Gastroesophageal sphincter (tissue), 4 donors: ENCODE measurements at regions not wholly inside any gene's neighbourhood (a gene's known extent, or its start where the extent isn't known, plus 50 kb on each side); places are given as distances from the start of the nearest gene placed in this dataset.

ENCODE experiments used
- ATAC-seq: fragments of 150-250 bp; one replicate; pipeline ENCODE4 v1.9.1; 2016; ENCODE audit warnings: mild to moderate bottlenecking, moderate library complexity
- H3K27ac ChIP-seq, 4 donors: fragments of 200-600 bp; sonication (generic) in 3 of 4; 1 replicate in 3 of 4; 2 replicates in 1 of 4; pipeline ENCODE4 v1.5.1; 2016 to 2019
- H3K27me3 ChIP-seq: fragments of 200-600 bp; sonication (generic); one replicate; pipeline ENCODE4 v1.5.1; 2019
- H3K36me3 ChIP-seq, 2 donors: fragments of 200-600 bp; sonication (generic); one replicate each; pipeline ENCODE4 v1.5.1; 2019; ENCODE audit warnings: control low read depth in 1 of 2
- H3K4me1 ChIP-seq, 3 donors: fragments of 200-600 bp; sonication (generic); 1 replicate in 2 of 3; 2 replicates in 1 of 3; pipeline ENCODE4 v1.5.1; 2016 to 2019; ENCODE audit warnings: control low read depth in 2 of 3
- H3K4me3 ChIP-seq, 2 donors: fragments of 200-600 bp; sonication (generic); one replicate each; pipeline ENCODE4 v1.5.1; 2019; ENCODE audit warnings: mild to moderate bottlenecking in 1 of 2, moderate library complexity in 1 of 2
- H3K9me3 ChIP-seq, 3 donors: fragments of 200-600 bp; sonication (generic); one replicate each; pipeline ENCODE4 v1.5.1; 2017 to 2019; ENCODE audit warnings: control low read depth in 2 of 3
- CTCF ChIP-seq, 4 experiments: fragments of 200-600 bp in 2 of 4; fragments of 450-650 bp in 2 of 4; sonication (generic) in 1 of 4; IDR thresholded peaks; one replicate each; pipeline ENCODE4 v1.5.1; 2017 to 2019; ENCODE audit warnings: antibody characterized with exemption in 4 of 4, mild to moderate bottlenecking in 2 of 4, moderate library complexity in 2 of 4
- EP300 ChIP-seq: sonication (generic); formaldehyde crosslinking; IDR thresholded peaks from one replicate; pipeline ENCODE4 v1.6.1; 2017; ENCODE audit warnings: antibody characterized with exemption, mild to moderate bottlenecking
- POLR2A ChIP-seq, 2 donors: fragments of 450-650 bp; IDR thresholded peaks; one replicate each; pipeline ENCODE4 v1.6.1; 2017; ENCODE audit warnings: antibody characterized with exemption in 2 of 2, mild to moderate bottlenecking in 2 of 2, moderate library complexity in 1 of 2
- POLR2AphosphoS5 ChIP-seq: sonication (generic); formaldehyde crosslinking; IDR thresholded peaks from one replicate; pipeline ENCODE4 v1.6.1; 2017; ENCODE audit warnings: antibody characterized with exemption
- WGBS, 2 donors: methylation state at CpG; one replicate each; pipeline ENCODE4 v1.1.5; 2018; ENCODE audit warnings: low coverage in 1 of 2; 5-methylcytosine and 5-hydroxymethylcytosine counted together

GRCh38 chr14:49339130-49339529 lies 247.1 kb downstream of the RPS29 start:
- H3K27ac ChIP-seq = no peak overlapping the region
- peaks cover 0 to 8% (median 0%) of the 10 kb centered on the region in 3 donors for H3K9me3 ChIP-seq
- TF ChIP-seq CTCF (IDR thresholded peaks at IDR 0.05) (no peak), POLR2A (IDR thresholded peaks at IDR 0.05) (no peak), EP300 (no peak), POLR2AphosphoS5 (no peak)
- no peak overlapping the region for H3K4me3 ChIP-seq
- H3K27me3 ChIP-seq = no peaks in the 10 kb centered on the region
- ATAC-seq = no peak
- H3K36me3 ChIP-seq = no peaks in the 10 kb centered on the region
- 96 to 100% methylated on average over 2 to 3 of the region's 3 CpGs for WGBS, 2 donors
- H3K4me1 ChIP-seq = no peaks in the 10 kb centered on the region

GRCh38 chr14:49319810-49320209 lies 266.4 kb downstream of the RPS29 start:
- WGBS, 2 donors = 56 to 60% methylated on average over 2 to 3 of the region's 3 CpGs
- no peak for TF ChIP-seq POLR2A (IDR thresholded peaks at IDR 0.05)
- TF ChIP-seq CTCF (IDR thresholded peaks at IDR 0.05) = no peak
- no peak for TF ChIP-seq POLR2AphosphoS5
- TF ChIP-seq EP300 = no peak
- no peak overlapping the region for H3K27ac ChIP-seq
- no peaks in the 10 kb centered on the region for H3K36me3 ChIP-seq
- no peak for ATAC-seq
- no peaks in the 10 kb centered on the region for H3K27me3 ChIP-seq
- H3K9me3 ChIP-seq = peaks cover 0 to 2% (median 0%) of the 10 kb centered on the region in 3 donors
- no peak overlapping the region for H3K4me3 ChIP-seq
- H3K4me1 ChIP-seq = no peaks in the 10 kb centered on the region

- TF ChIP-seq POLR2AphosphoS5 (no peak), POLR2A (IDR thresholded peaks at IDR 0.05) (no peak), EP300 (no peak), CTCF (IDR thresholded peaks at IDR 0.05) (no peak)
Measured at GRCh38 chr14:49315570-49315969, 270.6 kb downstream of the RPS29 start.

GRCh38 chr14:49314737-49315136 lies 271.4 kb downstream of the RPS29 start:
- Histone ChIP-seq H3K27me3 (no peaks in the 10 kb centered on the region), H3K4me3 (no peak overlapping the region), H3K36me3 (no peaks in the 10 kb centered on the region), H3K9me3 (no peaks in the 10 kb centered on the region), H3K4me1 (no peaks in the 10 kb centered on the region), H3K27ac (no peak overlapping the region)
- TF ChIP-seq CTCF (IDR thresholded peaks at IDR 0.05) = no peak
- TF ChIP-seq POLR2AphosphoS5 = no peak
- TF ChIP-seq EP300 = no peak
- no peak for TF ChIP-seq POLR2A (IDR thresholded peaks at IDR 0.05)
- WGBS, 2 donors = 43 to 61% methylated on average over 3 of the region's 3 CpGs
- ATAC-seq = no peak

More at GRCh38 chr14:49315570-49315969, 270.6 kb downstream of the RPS29 start:
- no peak overlapping the region for H3K27ac ChIP-seq
- ATAC-seq = no peak
- H3K4me1 ChIP-seq = no peaks in the 10 kb centered on the region
- H3K9me3 ChIP-seq = no peaks in the 10 kb centered on the region
- H3K36me3 ChIP-seq = no peaks in the 10 kb centered on the region
- no peaks in the 10 kb centered on the region for H3K27me3 ChIP-seq
- no peak overlapping the region for H3K4me3 ChIP-seq
- WGBS, 2 donors = 100% methylated on average over 2 of the region's 4 CpGs

GRCh38 chr14:49313108-49313507 lies 273.1 kb downstream of the RPS29 start:
- H3K9me3 ChIP-seq = no peaks in the 10 kb centered on the region
- no peak overlapping the region for H3K27ac ChIP-seq
- no peak overlapping the region for H3K4me3 ChIP-seq
- no peaks in the 10 kb centered on the region for H3K36me3 ChIP-seq
- H3K27me3 ChIP-seq = no peaks in the 10 kb centered on the region
- no peak for ATAC-seq
- no peak for TF ChIP-seq CTCF (IDR thresholded peaks at IDR 0.05)
- TF ChIP-seq POLR2AphosphoS5 = no peak
- no peak for TF ChIP-seq EP300
- no peak for TF ChIP-seq POLR2A (IDR thresholded peaks at IDR 0.05)
- no peaks in the 10 kb centered on the region for H3K4me1 ChIP-seq
